Thyroid gland (tissue), 4 donors: ENCODE measurements at regions not wholly inside any gene's neighbourhood (a gene's known extent, or its start where the extent isn't known, plus 50 kb on each side); places are given as distances from the start of the nearest gene placed in this dataset.

Source experiments
- DNase-seq, 2 donors: peaks; one replicate each; pipeline ENCODE4 v3.0.0-alpha.2; 2019
- H3K27ac ChIP-seq, 3 donors: fragments of 200-600 bp; sonication (generic); 1 replicate in 2 of 3; 2 replicates in 1 of 3; pipeline ENCODE4 v1.5.1; 2016 to 2019; ENCODE audit warnings: mild to moderate bottlenecking in 1 of 3, moderate library complexity in 1 of 3
- H3K27me3 ChIP-seq: fragments of 200-600 bp; sonication (generic); one replicate; pipeline ENCODE4 v1.5.1; 2019
- H3K36me3 ChIP-seq, 2 donors: fragments of 200-600 bp; sonication (generic); one replicate each; pipeline ENCODE4 v1.5.1; 2016 to 2019
- H3K4me1 ChIP-seq, 2 donors: fragments of 200-600 bp; sonication (generic); one replicate each; pipeline ENCODE4 v1.5.1; 2017 to 2019
- H3K4me3 ChIP-seq, 3 donors: fragments of 200-600 bp; sonication (generic); replicated peaks in 1 of 3; 1 replicate in 2 of 3; 2 replicates in 1 of 3; pipeline ENCODE4 v1.5.1; 2016; ENCODE audit warnings: mild to moderate bottlenecking in 1 of 3
- H3K9me3 ChIP-seq: fragments of 200-600 bp; sonication (generic); one replicate; pipeline ENCODE4 v1.5.1; 2017
- POLR2A ChIP-seq, 2 donors: fragments of 450-650 bp; IDR thresholded peaks; one replicate each; pipeline ENCODE4 v1.6.1; 2017; ENCODE audit warnings: antibody characterized with exemption in 2 of 2, mild to moderate bottlenecking in 2 of 2, moderate library complexity in 1 of 2
- WGBS, 2 donors: methylation state at CpG; one replicate each; pipeline ENCODE4 v1.1.5; 2017; 5-methylcytosine and 5-hydroxymethylcytosine counted together
- intact Hi-C: fragments of 100-400 bp; cut with DNase I; formaldehyde crosslinking; loops from one replicate; pipeline ENCODE4 v1.15.1; 2023
- TF ChIP-seq, protein P1 (sequence below), 6 experiments: fragments of 200-600 bp in 3 of 6; fragments of 450-650 bp in 3 of 6; sonication (generic) in 3 of 6; IDR thresholded peaks; one replicate each; pipeline ENCODE4 v1.5.1; 2016 to 2019; ENCODE audit warnings: antibody characterized with exemption in 6 of 6, mild to moderate bottlenecking in 2 of 6, inconsistent platforms in 1 of 6, moderate library complexity in 1 of 6

DNA sequence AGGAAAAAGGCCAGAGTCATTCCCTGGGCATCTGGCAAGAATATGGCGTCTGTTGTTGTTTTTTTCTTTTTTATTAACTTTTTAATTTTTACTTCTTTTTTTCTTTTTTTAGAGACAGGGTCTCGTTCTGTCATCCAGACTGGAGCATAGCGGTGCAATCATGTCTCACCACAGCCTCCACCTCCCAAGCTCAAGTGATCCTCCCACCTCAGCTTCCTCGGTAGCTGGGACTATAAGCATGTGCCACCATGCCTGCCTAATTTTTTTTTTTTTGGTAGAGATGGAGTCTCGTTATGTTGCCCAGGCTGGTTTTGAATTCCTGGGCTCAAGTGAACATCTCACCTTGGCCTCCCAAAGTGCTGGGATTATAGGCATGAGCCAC lies 54.0 kb upstream of the PRDM11 start:
- 69 to 70% methylated on average over 5 of the region's 5 CpGs for WGBS, 2 donors

DNA sequence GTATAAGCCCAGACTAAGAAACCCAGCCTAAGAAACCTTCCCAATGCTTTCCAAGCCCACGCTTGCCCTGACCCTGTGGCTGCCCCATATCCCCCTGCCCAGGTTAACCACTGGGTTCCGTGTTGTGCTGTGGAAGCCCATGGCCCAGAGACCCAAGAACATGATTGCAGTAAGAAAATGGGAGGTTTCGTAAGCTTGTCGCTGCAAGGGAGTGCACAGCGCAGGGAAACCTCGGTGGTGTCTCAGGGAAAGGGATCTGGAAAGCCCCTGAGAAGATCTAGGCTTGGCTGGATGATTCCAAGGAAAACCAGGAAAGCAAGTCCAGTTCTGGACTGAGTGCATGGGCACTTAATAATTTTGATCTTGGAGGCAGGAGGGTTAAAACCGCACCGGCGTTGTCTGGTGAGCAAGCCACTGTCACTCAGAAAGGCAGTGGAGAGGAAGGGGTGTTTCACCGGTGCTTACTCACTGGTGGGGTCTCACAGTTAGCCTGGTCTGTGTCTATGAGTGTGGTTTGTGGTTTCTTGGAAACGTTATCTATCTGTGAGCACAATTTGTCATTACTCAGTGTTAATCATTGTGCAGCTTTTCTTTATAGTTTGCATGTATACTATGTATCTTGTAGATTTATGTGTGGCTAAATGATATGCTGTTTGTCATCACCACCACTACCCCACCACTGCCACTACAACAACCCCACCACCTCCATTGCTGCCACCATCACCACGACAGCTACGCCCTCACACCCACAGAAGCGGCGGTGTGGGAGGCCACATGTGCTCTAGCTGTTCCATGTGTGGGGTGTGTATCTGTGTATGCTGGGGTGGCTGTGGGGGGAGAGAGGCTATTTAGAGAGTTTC lies 53.3 kb upstream of the PRDM11 start:
- Histone ChIP-seq H3K27ac (no peak overlapping the region), H3K36me3 (no peaks in the 10 kb centered on the region), H3K4me1 (peaks cover 7 to 18% of the 10 kb centered on the region in 2 donors), H3K9me3 (no peaks in the 10 kb centered on the region), H3K4me3 (no peak overlapping the region), H3K27me3 (no peaks in the 10 kb centered on the region)
- TF ChIP-seq, protein P1, sequence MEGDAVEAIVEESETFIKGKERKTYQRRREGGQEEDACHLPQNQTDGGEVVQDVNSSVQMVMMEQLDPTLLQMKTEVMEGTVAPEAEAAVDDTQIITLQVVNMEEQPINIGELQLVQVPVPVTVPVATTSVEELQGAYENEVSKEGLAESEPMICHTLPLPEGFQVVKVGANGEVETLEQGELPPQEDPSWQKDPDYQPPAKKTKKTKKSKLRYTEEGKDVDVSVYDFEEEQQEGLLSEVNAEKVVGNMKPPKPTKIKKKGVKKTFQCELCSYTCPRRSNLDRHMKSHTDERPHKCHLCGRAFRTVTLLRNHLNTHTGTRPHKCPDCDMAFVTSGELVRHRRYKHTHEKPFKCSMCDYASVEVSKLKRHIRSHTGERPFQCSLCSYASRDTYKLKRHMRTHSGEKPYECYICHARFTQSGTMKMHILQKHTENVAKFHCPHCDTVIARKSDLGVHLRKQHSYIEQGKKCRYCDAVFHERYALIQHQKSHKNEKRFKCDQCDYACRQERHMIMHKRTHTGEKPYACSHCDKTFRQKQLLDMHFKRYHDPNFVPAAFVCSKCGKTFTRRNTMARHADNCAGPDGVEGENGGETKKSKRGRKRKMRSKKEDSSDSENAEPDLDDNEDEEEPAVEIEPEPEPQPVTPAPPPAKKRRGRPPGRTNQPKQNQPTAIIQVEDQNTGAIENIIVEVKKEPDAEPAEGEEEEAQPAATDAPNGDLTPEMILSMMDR (IDR thresholded peaks at IDR 0.05), result no peak
- TF ChIP-seq POLR2A (IDR thresholded peaks at IDR 0.05), result no peak
- intact Hi-C loops, result loop anchor here (10.0 kb wide), 1 partner anchor 48 kb away; no protein-coding TSS in a partner anchor
- WGBS, 2 donors, result 72 to 82% methylated on average over 15 of the region's 15 CpGs
- no peak for DNase-seq

More for the DNA sequence above, 54.0 kb upstream of the PRDM11 start:
- intact Hi-C loops, result loop anchor here (10.0 kb wide), 1 partner anchor 48 kb away; no protein-coding TSS in a partner anchor
- no peak overlapping the region for H3K27ac ChIP-seq
- no peaks in the 10 kb centered on the region for H3K27me3 ChIP-seq
- peaks cover 7 to 18% of the 10 kb centered on the region in 2 donors for H3K4me1 ChIP-seq
- TF ChIP-seq, protein P1 (IDR thresholded peaks at IDR 0.05), result no peak
- no peak for TF ChIP-seq POLR2A (IDR thresholded peaks at IDR 0.05)
- no peak overlapping the region for H3K4me3 ChIP-seq
- H3K9me3 ChIP-seq, result no peaks in the 10 kb centered on the region
- no peaks in the 10 kb centered on the region for H3K36me3 ChIP-seq
- no peak for DNase-seq

DNA sequence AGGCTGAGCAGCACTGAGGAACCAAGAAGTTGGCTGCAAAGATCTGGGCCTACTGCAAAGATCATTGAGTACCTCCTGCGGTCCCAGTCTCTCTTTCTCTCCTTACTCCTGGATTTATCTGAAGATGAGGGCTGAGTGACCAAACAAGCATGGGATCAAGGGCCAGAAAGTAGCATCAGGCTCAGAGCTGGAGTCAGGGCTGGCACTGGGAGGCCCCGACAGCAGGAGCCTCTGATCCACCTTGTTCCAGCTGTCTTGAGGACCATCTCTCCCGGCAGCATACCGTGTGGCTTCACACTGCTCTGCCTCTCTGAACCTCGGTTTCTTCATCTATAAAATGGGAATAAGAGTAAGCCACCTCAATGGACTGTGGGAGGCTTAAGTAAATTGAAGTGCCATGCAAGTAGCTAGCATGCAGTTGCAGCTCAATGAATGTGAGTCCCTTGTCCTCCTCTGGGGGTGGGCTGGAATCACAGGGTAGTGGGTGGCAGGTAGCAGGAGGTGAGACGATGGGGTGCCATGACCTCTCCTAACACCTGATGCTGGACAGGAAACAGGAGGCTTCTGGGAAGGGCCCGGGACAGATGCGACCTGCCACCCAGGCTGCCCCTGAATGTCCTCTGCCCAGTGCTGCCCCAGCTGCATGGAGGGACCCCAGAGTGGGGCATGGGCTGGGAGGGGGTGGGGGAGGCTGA lies 52.5 kb upstream of the PRDM11 start:
- TF ChIP-seq POLR2A (IDR thresholded peaks at IDR 0.05), result no peak
- TF ChIP-seq, protein P1 (IDR thresholded peaks at IDR 0.05), result no peak
- Histone ChIP-seq H3K4me1 (peaks cover 7 to 18% of the 10 kb centered on the region in 2 donors), H3K9me3 (no peaks in the 10 kb centered on the region), H3K27me3 (no peaks in the 10 kb centered on the region), H3K4me3 (no peak overlapping the region), H3K27ac (no peak overlapping the region), H3K36me3 (no peaks in the 10 kb centered on the region)
- 86 to 90% methylated on average over 8 of the region's 8 CpGs for WGBS, 2 donors
- intact Hi-C loops, result loop anchor here (10.0 kb wide), 1 partner anchor 49 kb away; no protein-coding TSS in a partner anchor
- DNase-seq, result no peak

DNA sequence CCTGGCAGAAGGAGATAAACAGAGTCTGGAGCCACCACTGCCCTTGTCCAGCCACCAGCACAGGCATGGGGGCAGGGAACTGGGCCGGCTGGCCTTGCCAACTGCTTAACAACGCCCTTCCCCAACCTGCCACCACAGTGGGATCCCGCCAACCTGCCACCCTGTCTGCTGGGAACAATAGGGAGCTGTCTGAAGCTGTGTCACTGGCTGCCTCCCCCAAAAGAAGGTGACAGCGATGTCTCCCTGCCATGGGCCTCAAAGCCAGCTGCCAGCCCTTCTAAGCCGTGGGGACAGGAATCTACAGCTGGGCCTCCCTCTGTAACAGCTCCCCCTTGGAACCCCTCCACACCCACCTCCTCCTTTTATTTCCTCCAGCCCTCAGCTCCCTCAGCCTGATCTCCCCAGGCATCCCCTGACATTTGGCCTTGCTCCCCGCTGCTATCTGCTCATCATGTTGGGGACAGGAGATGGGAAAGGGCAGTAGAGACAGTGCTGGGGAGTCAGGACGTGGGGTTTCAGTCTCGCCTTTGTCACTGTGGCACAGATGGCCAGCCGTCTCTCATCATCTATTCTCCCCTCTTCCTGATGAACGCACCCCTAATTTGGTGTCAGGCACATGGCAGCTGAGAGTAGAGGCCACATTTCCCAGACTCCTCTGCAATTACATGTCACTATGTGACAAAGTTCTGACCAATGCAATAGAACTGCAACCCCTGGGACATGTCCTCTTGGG lies 51.3 kb upstream of the PRDM11 start:
- WGBS, 2 donors, result 74 to 77% methylated on average over 10 of the region's 10 CpGs
- TF ChIP-seq, protein P1 (IDR thresholded peaks at IDR 0.05), result no peak
- TF ChIP-seq POLR2A (IDR thresholded peaks at IDR 0.05), result no peak
- Histone ChIP-seq H3K27me3 (no peaks in the 10 kb centered on the region), H3K36me3 (no peaks in the 10 kb centered on the region), H3K4me3 (no peak overlapping the region), H3K9me3 (no peaks in the 10 kb centered on the region), H3K4me1 (peaks cover 7 to 13% of the 10 kb centered on the region in 2 donors), H3K27ac (no peak overlapping the region)
- DNase-seq, result no peak
- intact Hi-C loops, result loop anchor here (10.0 kb wide), 1 partner anchor 50 kb away; no protein-coding TSS in a partner anchor
